Motor neuron (in vitro differentiated cells): ENCODE measurements at regions not wholly inside any gene's neighbourhood (a gene's known extent, or its start where the extent isn't known, plus 50 kb on each side); places are given as distances from the start of the nearest gene placed in this dataset.
"Not testable (repeated sequence)": the region's sequence is repeated elsewhere in the genome, so short reads cannot be mapped to it uniquely, and the experiment has no call there.

ENCODE experiments used
- ATAC-seq, 8 experiments: fragments of 200-7000 bp; cut with Tn5 transposase; replicated peaks in 6 of 8; 2 replicates each; pipeline ENCODE4 v1.8.0; 2021; ENCODE audit warnings: mild to moderate bottlenecking in 8 of 8, moderate library complexity in 8 of 8
- H3K27ac ChIP-seq, 2 donors: fragments of 250-450 bp; sonication (Bioruptor Pico); 2 replicates each; pipeline ENCODE4 v1.9.0; 2021; ENCODE audit warnings: antibody characterized with exemption in 2 of 2, mild to moderate bottlenecking in 2 of 2, moderate library complexity in 1 of 2
- H3K4me1 ChIP-seq, 2 donors: fragments of 250-450 bp; sonication (Bioruptor Pico); replicated peaks in 1 of 2; 2 replicates each; pipeline ENCODE4 v1.6.1; 2021; ENCODE audit warnings: antibody characterized with exemption in 2 of 2, mild to moderate bottlenecking in 2 of 2, moderate library complexity in 1 of 2
- H3K4me3 ChIP-seq, 5 donors: fragments of 250-450 bp; sonication (Bioruptor Pico); 2 replicates each; pipeline ENCODE4 v1.9.0; 2021; ENCODE audit warnings: antibody characterized with exemption in 5 of 5, mild to moderate bottlenecking in 5 of 5, moderate library complexity in 4 of 5
- WGBS, 10 experiments: fragments of 450-650 bp; shearing (Covaris generic); methylation state at CpG; one replicate each; pipeline ENCODE4 v1.0.0; 2022; 5-methylcytosine and 5-hydroxymethylcytosine counted together
- in situ Hi-C, 9 experiments: fragments of 400-800 bp; cut with MboI; loops; one replicate each; pipeline ENCODE4 v1.15.0; 2021; ENCODE audit warnings: low sequenced_read_pairs in 9 of 9, low pct_unique_long_range_greater_than_20kb in 2 of 9; ENCODE audit not compliant: unreplicated experiment in 9 of 9

DNA sequence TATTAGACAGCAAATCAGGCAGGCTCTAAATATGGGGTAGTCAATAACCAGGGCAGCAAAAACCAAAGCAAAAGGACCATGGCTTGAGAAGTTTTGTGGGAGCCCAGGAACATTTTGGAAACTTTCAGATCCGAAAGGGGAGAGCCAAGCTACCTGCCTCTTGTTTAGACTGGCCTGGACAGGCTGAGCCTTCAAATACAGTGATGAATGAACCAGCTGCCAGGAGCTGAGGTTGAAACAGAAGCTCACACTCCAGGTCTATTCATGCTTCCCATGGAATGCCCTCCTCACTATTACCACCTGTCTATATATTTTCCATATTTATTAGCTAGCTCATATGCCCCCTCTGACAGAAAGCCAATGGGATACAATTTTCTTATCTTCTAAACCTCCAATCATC is 150.8 kb upstream of the SLC44A1 start:
- Histone ChIP-seq H3K4me1 (peaks cover 0 to 5% of the 10 kb centered on the region in 2 donors), H3K4me3 (no peak overlapping the region), H3K27ac (no peak overlapping the region)
- in situ Hi-C loops = no loop called here
- ATAC-seq = peak in 2 of 8 experiments; percentile 26 to 35
- WGBS, 10 experiments = 22 to 83% (median 63%) methylated on average over 1 of the region's 1 CpG; no CpG with 5 or more reads in 5 of the 10 experiments

DNA sequence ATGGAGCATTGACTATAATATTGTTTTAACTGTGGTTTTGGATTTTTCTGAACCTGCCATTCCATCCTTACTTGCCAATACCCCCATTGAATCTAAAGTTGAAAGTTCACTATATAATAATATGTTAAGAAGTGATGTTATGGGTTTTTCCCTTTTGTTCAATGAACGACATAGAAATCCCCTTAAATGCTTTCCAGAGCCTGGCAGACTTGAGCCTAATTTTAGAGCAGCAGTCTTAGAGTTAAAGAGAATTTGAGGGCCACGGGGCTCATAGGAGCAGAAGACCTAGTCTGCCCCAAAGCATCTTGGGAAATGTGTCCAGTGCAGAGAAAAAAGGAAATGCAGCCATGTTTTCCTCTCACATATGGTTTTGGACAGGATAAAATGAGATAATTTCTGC is 146.1 kb upstream of the SLC44A1 start:
- Histone ChIP-seq H3K27ac (no peak overlapping the region), H3K4me3 (no peak overlapping the region), H3K4me1 (peaks cover 0 to 4% of the 10 kb centered on the region in 2 donors)
- ATAC-seq = no peak
- WGBS, 10 experiments = 52 to 100% (median 77%) methylated on average over 1 to 2 of the region's 2 CpGs
- in situ Hi-C loops = no loop called here

DNA sequence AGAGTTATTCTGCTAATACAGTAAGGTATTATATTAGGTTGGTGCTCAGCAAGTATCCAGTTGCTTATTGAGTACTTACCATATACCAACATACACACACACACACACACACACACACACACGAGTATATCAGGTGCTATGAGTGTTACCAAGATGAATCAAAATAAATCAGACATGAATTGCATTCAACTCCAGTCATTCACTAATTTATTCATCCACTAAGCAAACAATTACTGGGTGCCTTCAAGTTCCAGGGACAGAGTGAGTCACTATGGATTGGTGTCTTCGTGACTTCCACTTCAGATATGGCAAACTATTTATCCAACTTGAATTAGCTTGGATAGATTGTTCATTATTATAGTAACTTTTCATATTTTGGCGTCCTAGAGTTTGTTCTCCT is 140.7 kb upstream of the SLC44A1 start:
- WGBS, 10 experiments = 45 to 86% (median 67%) methylated on average over 2 to 3 of the region's 3 CpGs; no CpG with 5 or more reads in 2 of the 10 experiments
- no peak overlapping the region for H3K27ac ChIP-seq
- in situ Hi-C loops = no loop called here
- no peak overlapping the region for H3K4me3 ChIP-seq
- ATAC-seq = peak in 6 of 8 experiments; percentile 32 to 73 (median 47)
- H3K4me1 ChIP-seq = peaks cover 0 to 4% of the 10 kb centered on the region in 2 donors

DNA sequence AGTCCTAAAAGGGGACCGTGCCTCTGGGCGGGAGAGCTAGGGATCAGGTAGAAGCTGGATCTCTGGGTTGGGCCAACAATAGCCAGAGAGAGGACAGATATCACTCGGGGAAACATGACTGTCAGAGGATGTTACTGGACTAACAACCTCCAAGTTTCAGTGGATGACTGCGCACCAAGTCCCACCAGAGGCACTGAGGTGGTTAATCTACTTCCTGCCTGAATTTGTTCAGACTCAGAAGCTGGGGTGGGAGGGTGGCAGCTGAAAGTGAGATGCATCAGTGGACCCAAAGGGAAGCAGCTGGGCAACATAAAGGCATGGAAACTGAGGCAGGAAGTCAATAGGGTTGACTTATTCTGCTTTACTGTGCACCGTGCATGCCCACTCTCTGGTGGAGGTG is 130.1 kb upstream of the SLC44A1 start:
- in situ Hi-C loops = no loop called here
- H3K4me1 ChIP-seq = peaks cover 5 to 12% of the 10 kb centered on the region in 2 donors
- ATAC-seq = no peak
- H3K4me3 ChIP-seq = no peak overlapping the region
- WGBS, 10 experiments = 33 to 100% (median 87%) methylated on average over 1 to 3 of the region's 5 CpGs; no CpG with 5 or more reads in 4 of the 10 experiments
- H3K27ac ChIP-seq = no peak overlapping the region

DNA sequence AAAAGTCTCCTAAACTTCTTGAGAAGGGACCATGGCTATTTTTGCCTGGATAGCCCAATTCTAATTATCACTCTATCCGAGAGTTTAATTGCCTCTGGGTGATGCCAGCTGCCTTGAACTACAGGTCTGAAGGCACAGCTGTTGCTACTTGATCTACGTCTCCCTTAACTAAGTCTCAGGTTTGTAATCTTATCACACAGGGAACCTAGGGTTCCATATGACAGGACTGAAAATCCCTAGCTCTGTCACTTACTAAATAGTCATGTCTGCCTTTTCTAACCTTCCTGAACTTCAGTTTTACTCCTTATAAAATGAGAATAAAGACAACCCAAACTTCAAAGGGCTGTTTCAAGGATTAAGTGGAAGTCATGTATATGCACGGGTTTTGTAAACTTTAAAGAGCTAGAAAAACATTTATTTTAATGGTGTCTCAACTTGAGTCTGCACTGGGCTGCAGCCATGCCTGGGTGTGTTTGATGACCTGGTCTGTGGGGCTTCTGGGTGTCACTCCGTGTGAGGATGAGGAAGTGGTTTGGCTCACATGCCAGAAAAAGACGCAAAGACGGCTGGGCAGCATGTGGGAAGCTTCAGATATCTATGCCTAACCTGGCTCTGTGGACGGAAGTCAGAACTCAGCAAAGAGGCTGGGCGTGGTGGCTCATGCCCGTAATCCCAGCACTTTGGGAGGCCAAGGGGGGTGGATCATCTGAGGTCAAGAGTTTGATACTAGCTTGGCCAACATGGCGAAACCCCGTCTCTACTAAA is 129.3 kb upstream of the SLC44A1 start:
- 27 to 98% (median 59%) methylated on average over 1 to 6 of the region's 11 CpGs; no CpG with 5 or more reads in 2 of the 10 experiments for WGBS, 10 experiments
- peak in 1 of 8 experiments; percentile 38 for ATAC-seq
- Histone ChIP-seq H3K27ac (no peak overlapping the region), H3K4me1 (peaks cover 6 to 14% of the 10 kb centered on the region in 2 donors), H3K4me3 (no peak overlapping the region)
- in situ Hi-C loops = no loop called here

DNA sequence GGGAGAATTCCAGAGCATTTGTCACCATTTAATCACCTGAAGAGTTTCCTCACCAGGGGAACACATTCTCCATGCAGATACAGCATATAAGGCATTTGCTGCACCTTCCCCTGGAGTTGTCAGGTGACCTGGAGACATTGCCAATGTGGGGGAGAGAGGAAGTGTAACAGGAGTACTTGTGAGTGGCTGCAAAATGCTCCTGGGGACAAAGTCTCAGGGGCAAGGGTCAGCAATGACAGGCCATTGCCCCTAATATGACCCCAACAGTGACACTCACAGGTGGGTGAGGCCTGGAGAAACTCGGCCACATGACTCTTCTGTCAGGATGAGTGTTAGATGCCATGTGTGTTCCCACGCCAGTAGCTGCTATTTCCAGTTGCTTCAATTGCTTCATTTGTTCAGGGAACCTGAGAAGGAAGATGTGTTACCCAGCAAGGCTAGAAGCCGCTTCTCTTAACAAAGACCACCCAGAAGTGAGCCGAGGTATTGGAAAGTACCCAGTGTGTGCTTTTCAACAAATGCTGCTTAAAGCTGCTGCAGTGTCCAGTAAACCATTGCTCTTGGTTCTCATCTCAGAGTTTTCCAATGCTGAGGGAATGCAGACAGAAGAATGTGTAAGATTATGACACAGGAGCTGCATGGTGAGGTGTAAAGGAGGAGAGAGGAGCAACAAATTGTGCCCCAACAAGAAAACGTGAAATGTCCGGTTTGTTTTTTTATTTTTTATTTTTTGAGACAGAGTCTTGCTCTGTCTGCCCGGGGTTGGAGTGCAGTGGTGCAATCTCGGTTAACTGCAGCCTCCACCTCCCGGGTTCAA is 128.2 kb upstream of the SLC44A1 start:
- no peak overlapping the region for H3K4me3 ChIP-seq
- no peak for ATAC-seq
- 20 to 100% (median 92%) methylated on average over 1 to 6 of the region's 9 CpGs; no CpG with 5 or more reads in 1 of the 10 experiments for WGBS, 10 experiments
- H3K27ac ChIP-seq = no peak overlapping the region
- in situ Hi-C loops = no loop called here
- H3K4me1 ChIP-seq = peaks cover 6 to 14% of the 10 kb centered on the region in 2 donors

DNA sequence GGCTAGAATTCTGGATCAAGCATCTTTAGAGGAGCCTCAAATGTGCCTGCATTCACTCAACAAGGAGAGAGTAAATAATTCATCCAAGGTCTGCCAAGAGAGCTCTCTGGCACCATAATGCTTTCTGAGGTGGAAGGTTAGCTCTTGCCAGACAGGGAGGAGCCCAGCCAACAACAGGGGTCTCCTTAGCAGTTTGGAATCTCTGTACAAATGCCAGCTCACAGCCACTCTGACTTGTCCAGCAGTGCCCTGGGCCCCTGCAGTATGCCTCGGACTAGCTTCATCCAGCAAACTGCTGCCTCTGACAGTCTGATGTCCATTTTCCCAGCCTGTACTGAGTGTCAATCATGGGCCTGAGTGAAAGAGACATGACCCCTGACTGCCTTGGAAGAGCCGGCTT is 127.2 kb upstream of the SLC44A1 start:
- in situ Hi-C loops = no loop called here
- H3K4me1 ChIP-seq = peaks cover 6 to 14% of the 10 kb centered on the region in 2 donors
- 80 to 100% (median 89%) methylated on average over 1 to 2 of the region's 2 CpGs; no CpG with 5 or more reads in 7 of the 10 experiments for WGBS, 10 experiments
- ATAC-seq = peak in 1 of 8 experiments; percentile 71
- no peak overlapping the region for H3K27ac ChIP-seq
- H3K4me3 ChIP-seq = no peak overlapping the region

DNA sequence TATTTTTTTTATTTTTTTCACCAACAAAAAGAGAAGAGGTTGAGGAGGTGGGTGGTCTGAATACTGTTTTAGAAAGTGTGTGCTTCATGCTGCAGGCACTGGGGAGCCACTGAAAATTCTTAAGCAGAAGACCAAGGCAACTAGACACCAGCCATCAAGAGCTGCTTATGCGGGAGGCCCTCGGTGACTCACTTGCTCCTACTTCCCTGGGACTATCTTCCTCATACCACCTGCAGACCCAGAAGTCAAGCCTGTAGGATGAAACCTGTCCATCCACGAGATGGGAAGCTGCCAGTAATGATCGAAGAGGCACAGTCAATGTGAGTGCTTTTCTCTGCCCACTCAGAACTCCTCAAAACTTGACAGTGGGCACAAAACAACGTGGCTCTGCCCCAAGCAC is 125.8 kb upstream of the SLC44A1 start:
- H3K4me3 ChIP-seq = no peak overlapping the region
- WGBS, 10 experiments = 73 to 100% (median 89%) methylated on average over 2 to 3 of the region's 5 CpGs; no CpG with 5 or more reads in 7 of the 10 experiments
- peak overlapping the region; percentile 15 to 55 for H3K27ac ChIP-seq
- H3K4me1 ChIP-seq = peaks cover 6 to 14% of the 10 kb centered on the region in 2 donors
- in situ Hi-C loops = no loop called here
- peak in 5 of 8 experiments; percentile 39 to 58 (median 55) for ATAC-seq

DNA sequence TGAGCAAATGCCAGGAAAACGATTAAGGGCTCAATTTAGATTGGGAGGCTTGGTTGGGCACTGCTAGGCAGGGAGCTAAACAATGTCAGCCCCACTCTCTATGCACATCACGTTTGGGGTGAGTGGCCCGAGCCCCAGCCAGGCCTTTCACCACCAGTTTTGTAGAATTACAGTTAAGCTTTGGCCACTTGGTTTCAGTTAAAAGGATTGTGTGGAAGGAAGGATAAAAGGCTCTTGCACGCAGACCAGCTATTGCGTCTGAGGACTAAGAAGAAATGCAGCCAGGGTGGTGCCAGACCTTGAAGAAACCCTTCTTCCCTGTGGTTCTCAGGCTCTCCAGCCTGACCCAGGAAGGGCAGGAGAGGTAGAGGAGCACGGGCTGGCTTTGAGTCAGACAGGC is 125.3 kb upstream of the SLC44A1 start:
- Histone ChIP-seq H3K4me3 (no peak overlapping the region), H3K27ac (peak overlapping the region; percentile 55 to 60), H3K4me1 (peaks cover 6 to 14% of the 10 kb centered on the region in 2 donors)
- in situ Hi-C loops = no loop called here
- WGBS, 10 experiments = 26 to 62% (median 54%) methylated on average over 1 to 4 of the region's 6 CpGs; no CpG with 5 or more reads in 2 of the 10 experiments
- ATAC-seq = peak in 5 of 8 experiments; percentile 85 to 93 (median 89)

DNA sequence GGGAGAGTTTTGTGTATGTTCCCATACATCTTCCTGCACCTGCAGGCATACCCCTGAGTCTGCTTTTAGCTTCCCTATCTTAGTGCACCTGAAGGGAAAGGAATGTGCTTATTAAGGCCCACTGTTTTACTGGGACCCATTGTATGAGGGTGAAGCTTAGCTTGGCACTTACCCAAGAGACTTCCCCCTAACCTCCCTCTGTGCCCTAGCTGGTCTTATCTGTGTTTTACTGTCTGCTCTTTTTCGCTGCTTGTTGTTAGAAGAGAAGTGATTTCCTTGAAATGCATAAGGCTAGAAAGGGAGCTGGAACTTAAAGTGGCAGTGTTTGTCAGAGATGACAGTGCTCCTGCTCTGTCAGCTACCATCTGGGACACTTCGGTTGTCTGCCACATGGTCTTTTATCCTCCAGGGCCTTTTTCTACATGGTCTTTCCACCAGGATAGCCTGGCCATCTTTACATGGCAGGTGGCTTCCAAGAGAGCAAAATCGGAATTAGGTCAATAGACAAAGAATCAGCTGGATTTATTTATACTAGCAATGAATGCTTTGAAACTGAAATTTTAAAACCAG is 122.5 kb upstream of the SLC44A1 start:
- in situ Hi-C loops = no loop called here
- ATAC-seq = no peak
- Histone ChIP-seq H3K27ac (no peak overlapping the region), H3K4me1 (peaks cover 6 to 9% of the 10 kb centered on the region in 2 donors), H3K4me3 (no peak overlapping the region)
- 55 to 100% (median 83%) methylated on average over 1 to 3 of the region's 3 CpGs; no CpG with 5 or more reads in 2 of the 10 experiments for WGBS, 10 experiments

DNA sequence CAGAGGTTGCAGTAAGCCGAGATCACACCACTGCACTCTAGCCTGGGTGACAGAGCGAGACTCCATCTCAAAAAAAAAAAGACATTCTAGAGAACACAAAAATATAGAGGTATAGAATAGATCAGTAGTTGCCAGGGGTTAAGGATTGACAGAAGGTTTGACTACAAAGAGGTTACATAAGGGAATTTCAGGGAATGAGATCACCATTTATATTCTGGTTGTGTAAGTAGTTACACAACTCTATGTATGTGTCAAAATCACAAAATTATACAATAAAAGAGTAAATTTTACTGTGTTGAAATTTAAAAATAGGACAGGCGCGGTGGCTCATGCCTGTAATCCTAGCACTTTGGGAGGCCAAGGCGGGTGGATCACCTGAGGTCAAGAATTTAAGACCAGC is 119.9 kb upstream of the SLC44A1 start:
- H3K27ac ChIP-seq, H3K4me1 ChIP-seq, ATAC-seq, H3K4me3 ChIP-seq, in situ Hi-C loops: not testable (repeated sequence)
- WGBS, 10 experiments = 83 to 100% (median 95%) methylated on average over 1 to 5 of the region's 5 CpGs; no CpG with 5 or more reads in 4 of the 10 experiments

DNA sequence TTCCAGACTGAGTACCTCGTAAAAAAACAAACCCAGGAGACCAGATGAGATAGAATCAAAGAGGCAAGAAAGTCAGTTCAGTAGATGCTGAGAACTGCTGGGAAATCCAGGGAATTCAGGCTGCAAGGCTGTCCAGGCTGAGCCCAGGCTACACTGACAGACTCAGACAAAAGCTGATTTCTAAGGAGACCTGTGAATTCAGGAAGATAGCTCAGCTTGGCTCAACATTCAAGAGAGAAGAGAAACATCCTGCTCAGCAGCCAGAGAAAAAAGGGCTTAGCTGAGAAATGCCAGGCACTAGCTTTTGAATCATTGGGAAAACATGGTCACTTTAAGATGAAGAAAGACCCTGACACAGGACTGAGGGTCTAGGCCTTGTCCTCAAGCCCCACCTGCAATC is 118.2 kb upstream of the SLC44A1 start:
- Histone ChIP-seq H3K4me3 (no peak overlapping the region), H3K4me1 (no peaks in the 10 kb centered on the region), H3K27ac (no peak overlapping the region)
- 60 to 100% (median 83%) methylated on average over 1 of the region's 1 CpG; no CpG with 5 or more reads in 6 of the 10 experiments for WGBS, 10 experiments
- in situ Hi-C loops = loop anchor here in 2 of 9 experiments (25.0 kb wide), 2 partner anchors 139 to 214 kb away; no protein-coding TSS in a partner anchor
- peak in 3 of 8 experiments; percentile 55 to 97 (median 64) for ATAC-seq
